Left ventricle myocardium inferior (tissue), 1 donor: ENCODE measurements at regions not wholly inside any gene's neighbourhood (a gene's known extent, or its start where the extent isn't known, plus 50 kb on each side); places are given as distances from the start of the nearest gene placed in this dataset.

ENCODE experiments used
- DNase-seq: peaks from one replicate; pipeline ENCODE4 v3.0.0-alpha.2; 2020
- H3K27ac ChIP-seq: fragments of 200-600 bp; replicated peaks from 2 replicates; pipeline ENCODE4 v1.8.0; 2021
- H3K27me3 ChIP-seq: fragments of 200-600 bp; 2 replicates; pipeline ENCODE4 v1.8.0; 2021; ENCODE audit warnings: low read depth
- H3K36me3 ChIP-seq: fragments of 200-600 bp; 2 replicates; pipeline ENCODE4 v1.8.0; 2021
- H3K4me1 ChIP-seq: fragments of 200-600 bp; 2 replicates; pipeline ENCODE4 v1.8.0; 2021
- H3K4me3 ChIP-seq: fragments of 200-600 bp; 2 replicates; pipeline ENCODE4 v1.8.0; 2021; ENCODE audit warnings: mild to moderate bottlenecking, moderate library complexity
- H3K9me3 ChIP-seq: fragments of 200-600 bp; replicated peaks from 2 replicates; pipeline ENCODE4 v1.8.0; 2021
- CTCF ChIP-seq: fragments of 200-600 bp; IDR thresholded peaks from 2 replicates; pipeline ENCODE4 v1.8.0; 2021; ENCODE audit warnings: antibody characterized with exemption, mild to moderate bottlenecking, borderline replicate concordance
- intact Hi-C: fragments of 100-400 bp; cut with micrococcal nuclease; formaldehyde crosslinking; loops from one replicate; pipeline ENCODE4 v1.11.0; 2022
- donor health status: DM: no; HTN: yes; CAD: no; lungs with severe emphysema.

GRCh38 chr11:91086028-91086427 lies 863.2 kb upstream of the CHORDC1 start:
- TF ChIP-seq CTCF, result no peak
- H3K36me3 ChIP-seq, result no peaks in the 10 kb centered on the region
- H3K4me3 ChIP-seq, result no peak overlapping the region
- no peaks in the 10 kb centered on the region for H3K27me3 ChIP-seq
- H3K9me3 ChIP-seq, result no peaks in the 10 kb centered on the region
- peaks cover 10% of the 10 kb centered on the region for H3K4me1 ChIP-seq
- intact Hi-C loops, result no loop called here
- no peak overlapping the region for H3K27ac ChIP-seq
- no peak for DNase-seq

- Histone ChIP-seq H3K27ac (no peak overlapping the region), H3K9me3 (no peaks in the 10 kb centered on the region), H3K27me3 (no peaks in the 10 kb centered on the region), H3K4me1 (peaks cover 12% of the 10 kb centered on the region), H3K4me3 (no peak overlapping the region), H3K36me3 (no peaks in the 10 kb centered on the region)
- TF ChIP-seq CTCF, result no peak
- no peak for DNase-seq
- intact Hi-C loops, result no loop called here
Observed at GRCh38 chr11:91082255-91082654, 859.4 kb upstream of the CHORDC1 start.

GRCh38 chr11:91081440-91082043 lies 858.7 kb upstream of the CHORDC1 start:
- DNase-seq, result peak; percentile 23
- H3K36me3 ChIP-seq, result no peaks in the 10 kb centered on the region
- intact Hi-C loops, result no loop called here
- H3K27me3 ChIP-seq, result no peaks in the 10 kb centered on the region
- H3K4me3 ChIP-seq, result no peak overlapping the region
- no peak for TF ChIP-seq CTCF
- peaks cover 12% of the 10 kb centered on the region for H3K4me1 ChIP-seq
- no peak overlapping the region for H3K27ac ChIP-seq
- H3K9me3 ChIP-seq, result peaks cover 4% of the 10 kb centered on the region

GRCh38 chr11:91078221-91078620 lies 855.4 kb upstream of the CHORDC1 start:
- H3K9me3 ChIP-seq, result peaks cover 9% of the 10 kb centered on the region
- H3K4me1 ChIP-seq, result peaks cover 12% of the 10 kb centered on the region
- TF ChIP-seq CTCF, result no peak
- no peak overlapping the region for H3K27ac ChIP-seq
- intact Hi-C loops, result no loop called here
- no peak for DNase-seq
- H3K4me3 ChIP-seq, result no peak overlapping the region
- H3K36me3 ChIP-seq, result no peaks in the 10 kb centered on the region
- H3K27me3 ChIP-seq, result no peaks in the 10 kb centered on the region

GRCh38 chr11:91075032-91075695 lies 852.3 kb upstream of the CHORDC1 start:
- no peak for DNase-seq
- Histone ChIP-seq H3K4me1 (no peaks in the 10 kb centered on the region), H3K27ac (peak overlapping the region; percentile 37), H3K9me3 (peaks cover 13% of the 10 kb centered on the region), H3K27me3 (no peaks in the 10 kb centered on the region), H3K4me3 (no peak overlapping the region), H3K36me3 (no peaks in the 10 kb centered on the region)
- intact Hi-C loops, result no loop called here
- no peak for TF ChIP-seq CTCF
